GM12874 (cell line): ENCODE measurements at regions not wholly inside any gene's neighbourhood (a gene's known extent, or its start where the extent isn't known, plus 50 kb on each side); places are given as distances from the start of the nearest gene placed in this dataset.

Source experiments
- TF ChIP-seq, protein P1 (sequence below): IDR thresholded peaks from 2 replicates; pipeline ENCODE4 v1.5.1; 2011; ENCODE audit warnings: low read depth, mild to moderate bottlenecking, control low read depth, low read length, moderate library complexity; ENCODE audit not compliant: insufficient read depth

DNA sequence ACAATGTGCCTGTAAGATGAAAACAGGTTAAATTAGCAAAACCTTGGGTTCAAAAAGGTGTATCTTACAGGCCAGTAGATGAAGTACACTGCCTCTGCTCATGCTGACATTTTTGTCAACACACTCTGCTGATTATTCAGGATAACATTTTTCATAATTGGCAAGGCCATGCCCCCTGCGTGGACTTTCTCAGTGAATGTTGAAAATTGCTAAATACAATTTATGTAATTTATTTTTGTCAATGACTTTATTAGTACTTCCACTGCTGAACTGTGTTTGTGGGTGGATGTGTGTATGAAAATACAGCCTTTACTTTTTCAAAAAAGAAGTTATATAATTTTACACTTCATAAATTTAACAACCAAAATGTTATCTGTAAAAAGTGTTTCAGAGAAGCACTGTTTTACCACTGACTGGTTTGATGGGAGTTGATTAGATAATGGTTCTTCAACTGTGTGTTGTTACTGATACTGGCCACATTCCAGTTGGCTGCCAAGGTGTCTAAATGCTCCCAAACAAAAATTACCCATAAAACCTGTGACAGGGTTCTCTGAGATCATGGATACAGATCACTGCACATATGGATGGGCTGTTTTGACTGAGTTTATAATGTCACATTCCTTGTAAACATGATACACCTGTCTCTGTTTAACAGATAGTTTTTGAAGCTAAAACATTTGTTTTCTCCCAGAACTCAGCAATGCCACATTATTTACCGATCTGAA lies 151.9 kb upstream of the SLC7A11 start:
- TF ChIP-seq, protein P1, sequence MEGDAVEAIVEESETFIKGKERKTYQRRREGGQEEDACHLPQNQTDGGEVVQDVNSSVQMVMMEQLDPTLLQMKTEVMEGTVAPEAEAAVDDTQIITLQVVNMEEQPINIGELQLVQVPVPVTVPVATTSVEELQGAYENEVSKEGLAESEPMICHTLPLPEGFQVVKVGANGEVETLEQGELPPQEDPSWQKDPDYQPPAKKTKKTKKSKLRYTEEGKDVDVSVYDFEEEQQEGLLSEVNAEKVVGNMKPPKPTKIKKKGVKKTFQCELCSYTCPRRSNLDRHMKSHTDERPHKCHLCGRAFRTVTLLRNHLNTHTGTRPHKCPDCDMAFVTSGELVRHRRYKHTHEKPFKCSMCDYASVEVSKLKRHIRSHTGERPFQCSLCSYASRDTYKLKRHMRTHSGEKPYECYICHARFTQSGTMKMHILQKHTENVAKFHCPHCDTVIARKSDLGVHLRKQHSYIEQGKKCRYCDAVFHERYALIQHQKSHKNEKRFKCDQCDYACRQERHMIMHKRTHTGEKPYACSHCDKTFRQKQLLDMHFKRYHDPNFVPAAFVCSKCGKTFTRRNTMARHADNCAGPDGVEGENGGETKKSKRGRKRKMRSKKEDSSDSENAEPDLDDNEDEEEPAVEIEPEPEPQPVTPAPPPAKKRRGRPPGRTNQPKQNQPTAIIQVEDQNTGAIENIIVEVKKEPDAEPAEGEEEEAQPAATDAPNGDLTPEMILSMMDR = no peak

DNA sequence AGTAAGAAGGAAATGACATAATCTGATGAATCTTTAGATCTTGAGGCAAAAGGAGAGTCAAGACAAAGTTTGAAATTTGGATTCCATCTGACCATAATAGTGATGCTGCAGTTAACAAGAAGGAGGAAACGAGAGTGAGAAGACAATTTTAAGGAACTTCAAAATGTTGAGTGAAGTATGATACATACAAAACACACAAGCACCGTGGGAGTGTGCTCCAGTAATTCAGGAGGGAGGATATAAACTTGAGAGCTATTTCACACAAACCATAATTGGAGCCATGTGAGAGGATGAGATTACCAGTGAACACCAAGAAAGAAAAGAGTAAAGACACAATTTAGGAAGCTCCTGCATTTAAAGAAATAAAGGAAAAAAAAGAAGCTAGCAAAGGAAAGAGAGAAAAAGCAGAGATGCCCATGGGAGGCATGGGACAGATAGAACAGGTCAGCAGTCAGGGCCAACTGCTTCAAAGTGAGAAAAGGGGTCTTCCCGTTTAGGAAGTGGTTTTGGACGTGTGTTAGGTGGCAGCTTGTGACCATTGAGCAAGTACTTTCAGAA lies 150.7 kb upstream of the SLC7A11 start:
- TF ChIP-seq, protein P1 = no peak

DNA sequence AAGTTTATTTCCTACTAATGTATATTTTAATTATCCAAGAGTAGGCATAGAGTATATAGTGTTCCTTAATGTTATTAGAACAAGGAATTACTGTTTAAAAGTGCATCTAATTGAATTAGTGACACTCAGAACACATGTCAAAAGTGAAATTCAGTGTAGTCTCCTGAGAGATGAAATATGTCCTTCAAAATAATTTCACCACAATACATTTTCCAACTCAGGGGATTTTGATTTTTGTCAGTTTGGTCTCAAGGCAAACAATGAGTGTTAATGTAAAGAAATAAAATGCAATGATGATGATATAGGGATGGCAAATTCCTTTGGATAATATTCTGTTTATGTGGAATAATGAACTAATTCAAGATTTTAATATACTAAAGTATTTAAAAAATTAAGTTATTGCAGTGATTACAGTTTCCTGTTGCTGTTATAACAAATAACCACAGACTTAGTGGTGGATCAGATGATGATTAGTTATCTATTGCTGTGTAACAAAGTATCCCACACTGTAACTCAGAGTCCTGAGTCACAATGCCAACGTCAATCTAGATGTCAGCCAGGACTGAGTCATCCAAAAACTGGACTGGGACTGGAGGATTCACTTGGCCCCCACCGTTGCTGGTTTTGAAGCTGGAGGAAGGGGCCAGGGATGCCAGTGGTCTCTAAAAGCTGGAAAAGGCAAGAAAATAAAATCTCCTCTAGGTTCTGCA lies 148.0 kb upstream of the SLC7A11 start:
- TF ChIP-seq, protein P1 = no peak

DNA sequence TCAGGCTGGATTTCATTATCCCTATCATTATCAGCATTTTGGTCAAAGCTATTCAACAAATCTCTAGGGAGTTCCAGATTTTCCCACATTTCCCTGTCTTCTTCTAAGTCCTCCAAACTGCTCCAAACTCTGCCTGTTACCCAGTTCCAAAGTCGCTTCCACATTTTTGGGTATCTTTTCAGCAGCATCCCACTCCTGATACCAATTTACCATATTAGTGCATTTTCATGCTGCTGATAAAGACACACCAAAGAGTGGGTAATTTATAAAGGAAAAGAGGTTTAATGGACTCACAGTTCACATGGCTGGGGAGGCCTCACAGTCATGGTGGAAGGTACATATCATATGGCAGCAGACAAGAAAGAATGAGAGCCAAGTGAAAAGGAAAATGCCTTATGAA lies 132.8 kb upstream of the SLC7A11 start:
- TF ChIP-seq, protein P1 = no peak

DNA sequence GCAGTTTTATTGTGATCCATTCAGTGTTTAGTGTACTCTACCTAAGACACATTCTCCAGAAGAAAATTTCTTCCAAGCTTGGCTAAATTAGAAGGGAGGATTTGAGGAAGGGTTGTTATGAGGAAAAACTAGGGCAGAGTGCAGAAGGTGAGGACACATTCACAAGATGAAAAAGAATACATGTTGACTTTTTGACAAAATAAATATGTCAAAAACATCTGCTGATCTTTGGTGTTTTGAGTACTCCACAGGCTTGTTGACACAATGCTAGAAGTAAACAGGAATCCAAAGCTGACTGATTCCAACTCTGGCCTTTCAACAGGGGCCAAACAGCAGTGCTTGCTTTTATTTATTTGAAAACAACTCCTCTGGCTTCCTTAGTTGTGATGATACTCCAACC lies 125.8 kb upstream of the SLC7A11 start:
- TF ChIP-seq, protein P1 = no peak

DNA sequence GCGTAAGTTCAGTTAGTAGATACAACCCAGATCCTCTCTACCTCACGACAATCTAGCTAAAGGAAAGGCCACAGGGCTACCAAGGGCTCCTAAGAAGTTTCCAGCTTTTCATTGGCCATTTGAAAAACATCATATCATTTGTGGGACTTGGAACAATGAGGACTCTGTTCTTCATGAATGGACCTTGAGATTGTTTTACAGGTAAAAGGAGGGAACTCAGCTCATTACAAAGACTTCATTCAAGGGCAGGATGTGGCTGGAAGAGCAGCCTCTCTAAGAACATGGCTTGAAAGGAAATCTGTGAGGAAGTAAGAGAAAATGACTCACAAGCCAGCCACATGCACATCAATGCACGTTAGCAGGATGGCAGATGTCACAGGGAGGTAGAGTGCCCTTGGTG lies 105.9 kb upstream of the SLC7A11 start:
- TF ChIP-seq, protein P1 = no peak

DNA sequence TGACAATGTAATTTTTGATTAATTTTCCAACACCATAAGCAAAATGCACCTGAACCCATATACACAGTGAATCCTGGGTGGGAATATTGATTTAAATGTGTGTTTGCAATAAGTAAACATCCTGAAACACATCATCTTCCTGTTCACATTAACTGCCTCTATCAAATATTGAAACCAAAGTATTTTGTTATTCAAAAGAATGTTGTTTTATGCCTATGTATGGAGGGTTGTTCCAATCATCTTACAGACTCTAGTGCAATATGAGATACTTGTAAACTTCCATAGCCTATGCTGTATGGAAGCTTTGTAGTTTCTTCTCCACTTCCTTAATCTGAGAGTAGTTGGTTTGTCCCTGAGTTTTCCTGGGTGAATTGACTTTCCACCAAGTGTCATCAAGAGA lies 105.4 kb upstream of the SLC7A11 start:
- TF ChIP-seq, protein P1 = no peak
